Peyer's patch (tissue), 4 donors: ENCODE measurements at regions not wholly inside any gene's neighbourhood (a gene's known extent, or its start where the extent isn't known, plus 50 kb on each side); places are given as distances from the start of the nearest gene placed in this dataset.

Experiments used
- DNase-seq, 3 donors: peaks; one replicate each; pipeline ENCODE4 v3.0.0-alpha.2; 2017 to 2019
- H3K27ac ChIP-seq, 4 donors: fragments of 200-600 bp; sonication (generic); one replicate each; pipeline ENCODE4 v1.5.1; 2016 to 2019
- H3K27me3 ChIP-seq, 2 donors: fragments of 200-600 bp; sonication (generic); one replicate each; pipeline ENCODE4 v1.5.1; 2019
- H3K36me3 ChIP-seq, 3 donors: fragments of 200-600 bp; sonication (generic); one replicate each; pipeline ENCODE4 v1.5.1; 2016 to 2019
- H3K4me1 ChIP-seq, 4 donors: fragments of 200-600 bp; sonication (generic); one replicate each; pipeline ENCODE4 v1.5.1; 2016 to 2019
- H3K4me3 ChIP-seq, 4 donors: fragments of 200-600 bp; sonication (generic); 1 replicate in 3 of 4; 2 replicates in 1 of 4; pipeline ENCODE4 v1.5.1; 2016 to 2019; ENCODE audit warnings: mild to moderate bottlenecking in 1 of 4
- H3K9me3 ChIP-seq, 4 donors: fragments of 200-600 bp; sonication (generic); one replicate each; pipeline ENCODE4 v1.5.1; 2016 to 2019; ENCODE audit warnings: mild to moderate bottlenecking in 1 of 4
- POLR2A ChIP-seq, 2 donors: fragments of 450-650 bp; IDR thresholded peaks; one replicate each; pipeline ENCODE4 v1.5.1; 2017; ENCODE audit warnings: antibody characterized with exemption in 2 of 2, mild to moderate bottlenecking in 2 of 2, moderate library complexity in 2 of 2
- TF ChIP-seq, protein P1 (sequence below), 6 experiments: fragments of 450-650 bp in 4 of 6; fragments of 200-600 bp in 2 of 6; sonication (generic) in 1 of 6; IDR thresholded peaks; one replicate each; pipeline ENCODE4 v1.5.1; 2017 to 2019; ENCODE audit warnings: antibody characterized with exemption in 6 of 6, mild to moderate bottlenecking in 3 of 6, moderate library complexity in 1 of 6

- Histone ChIP-seq H3K9me3 (peaks cover 0 to 6% (median 0%) of the 10 kb centered on the region in 4 donors), H3K27ac (no peak overlapping the region), H3K36me3 (no peaks in the 10 kb centered on the region), H3K27me3 (no peaks in the 10 kb centered on the region), H3K4me3 (no peak overlapping the region), H3K4me1 (no peaks in the 10 kb centered on the region)
- TF ChIP-seq, protein P1, sequence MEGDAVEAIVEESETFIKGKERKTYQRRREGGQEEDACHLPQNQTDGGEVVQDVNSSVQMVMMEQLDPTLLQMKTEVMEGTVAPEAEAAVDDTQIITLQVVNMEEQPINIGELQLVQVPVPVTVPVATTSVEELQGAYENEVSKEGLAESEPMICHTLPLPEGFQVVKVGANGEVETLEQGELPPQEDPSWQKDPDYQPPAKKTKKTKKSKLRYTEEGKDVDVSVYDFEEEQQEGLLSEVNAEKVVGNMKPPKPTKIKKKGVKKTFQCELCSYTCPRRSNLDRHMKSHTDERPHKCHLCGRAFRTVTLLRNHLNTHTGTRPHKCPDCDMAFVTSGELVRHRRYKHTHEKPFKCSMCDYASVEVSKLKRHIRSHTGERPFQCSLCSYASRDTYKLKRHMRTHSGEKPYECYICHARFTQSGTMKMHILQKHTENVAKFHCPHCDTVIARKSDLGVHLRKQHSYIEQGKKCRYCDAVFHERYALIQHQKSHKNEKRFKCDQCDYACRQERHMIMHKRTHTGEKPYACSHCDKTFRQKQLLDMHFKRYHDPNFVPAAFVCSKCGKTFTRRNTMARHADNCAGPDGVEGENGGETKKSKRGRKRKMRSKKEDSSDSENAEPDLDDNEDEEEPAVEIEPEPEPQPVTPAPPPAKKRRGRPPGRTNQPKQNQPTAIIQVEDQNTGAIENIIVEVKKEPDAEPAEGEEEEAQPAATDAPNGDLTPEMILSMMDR (IDR thresholded peaks at IDR 0.05): no peak
- TF ChIP-seq POLR2A (IDR thresholded peaks at IDR 0.05): no peak
- DNase-seq: no peak
Observed at GRCh38 chr1:30147188-30147587, 576.2 kb downstream of the MATN1 start.

DNA sequence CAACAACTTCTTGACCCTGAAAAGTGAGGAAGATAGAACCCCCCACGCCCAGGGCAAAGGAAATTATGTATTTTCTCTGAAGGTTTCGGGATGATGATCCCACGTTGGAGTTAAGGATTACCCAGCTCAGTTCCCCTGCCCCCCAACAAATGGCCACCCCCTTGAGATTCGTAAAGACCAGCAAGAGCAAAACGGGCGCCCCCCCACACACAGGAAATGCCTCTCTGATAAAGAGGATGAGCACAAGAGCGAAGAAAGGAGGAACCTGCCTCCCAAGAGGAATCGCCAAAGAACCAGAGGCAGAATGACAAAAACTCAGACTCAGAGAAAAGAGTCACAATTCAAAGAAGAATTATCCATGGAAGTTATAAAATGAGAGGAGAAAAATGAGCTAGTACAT lies 576.9 kb downstream of the MATN1 start:
- no peak for TF ChIP-seq POLR2A (IDR thresholded peaks at IDR 0.05)
- TF ChIP-seq, protein P1 (IDR thresholded peaks at IDR 0.05): no peak

GRCh38 chr1:30145723-30146303 lies 577.6 kb downstream of the MATN1 start:
- no peak for DNase-seq
- no peaks in the 10 kb centered on the region for H3K36me3 ChIP-seq
- no peaks in the 10 kb centered on the region for H3K9me3 ChIP-seq
- H3K27me3 ChIP-seq: no peaks in the 10 kb centered on the region
- no peak overlapping the region for H3K27ac ChIP-seq
- no peaks in the 10 kb centered on the region for H3K4me1 ChIP-seq
- H3K4me3 ChIP-seq: no peak overlapping the region
- TF ChIP-seq POLR2A (IDR thresholded peaks at IDR 0.05): no peak
- TF ChIP-seq, protein P1 (IDR thresholded peaks at IDR 0.05): no peak

More for the DNA sequence above, 576.9 kb downstream of the MATN1 start:
- Histone ChIP-seq H3K27ac (no peak overlapping the region), H3K36me3 (no peaks in the 10 kb centered on the region), H3K9me3 (no peaks in the 10 kb centered on the region), H3K27me3 (no peaks in the 10 kb centered on the region), H3K4me3 (no peak overlapping the region), H3K4me1 (no peaks in the 10 kb centered on the region)
- no peak for DNase-seq

DNA sequence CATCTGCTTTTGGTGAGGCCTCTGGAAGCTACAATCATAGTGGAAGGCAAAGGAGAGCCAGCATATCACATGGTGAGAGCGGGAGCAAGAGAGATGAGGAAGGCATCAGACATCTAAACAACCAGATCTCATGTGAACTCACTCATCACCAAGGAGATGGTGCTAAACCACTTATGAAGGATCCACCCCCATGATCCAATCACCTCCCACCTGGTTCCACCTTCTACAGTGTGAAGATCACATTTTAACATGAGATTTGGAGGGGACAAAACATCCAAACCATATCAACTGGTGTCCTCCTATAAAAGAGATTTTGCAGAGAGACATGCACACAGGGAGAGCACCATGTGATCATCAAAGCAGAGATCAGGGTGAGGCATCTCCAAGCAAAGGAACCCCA lies 578.6 kb downstream of the MATN1 start:
- no peak overlapping the region for H3K4me3 ChIP-seq
- no peak overlapping the region for H3K27ac ChIP-seq
- H3K36me3 ChIP-seq: no peaks in the 10 kb centered on the region
- TF ChIP-seq POLR2A (IDR thresholded peaks at IDR 0.05): no peak
- TF ChIP-seq, protein P1 (IDR thresholded peaks at IDR 0.05): no peak
- H3K4me1 ChIP-seq: no peaks in the 10 kb centered on the region
- no peaks in the 10 kb centered on the region for H3K9me3 ChIP-seq
- no peak for DNase-seq
- no peaks in the 10 kb centered on the region for H3K27me3 ChIP-seq

DNA sequence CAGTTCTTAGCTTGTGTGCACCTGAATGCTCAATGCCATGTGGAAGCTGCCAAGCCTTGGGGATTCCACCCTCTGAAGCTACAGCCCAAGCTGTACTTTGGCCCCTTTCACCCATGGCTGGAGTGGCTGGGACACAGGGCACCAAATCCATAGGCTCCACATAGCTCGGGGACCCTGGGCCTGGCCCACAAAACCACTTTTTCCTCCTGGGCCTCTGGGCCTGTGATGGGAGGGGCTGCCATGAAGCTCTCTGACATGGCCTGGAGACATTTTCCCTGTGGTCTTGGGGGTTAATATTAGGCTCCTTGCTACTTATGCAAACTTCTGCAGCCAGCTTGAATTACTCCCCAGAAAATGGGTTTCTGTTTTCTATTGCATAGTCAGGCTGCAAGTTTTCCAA lies 579.9 kb downstream of the MATN1 start:
- Histone ChIP-seq H3K36me3 (no peaks in the 10 kb centered on the region), H3K9me3 (no peaks in the 10 kb centered on the region), H3K27ac (no peak overlapping the region), H3K27me3 (no peaks in the 10 kb centered on the region), H3K4me1 (no peaks in the 10 kb centered on the region), H3K4me3 (no peak overlapping the region)
- TF ChIP-seq, protein P1 (IDR thresholded peaks at IDR 0.05): no peak
- TF ChIP-seq POLR2A (IDR thresholded peaks at IDR 0.05): no peak
- no peak for DNase-seq

- Histone ChIP-seq H3K36me3 (no peaks in the 10 kb centered on the region), H3K27me3 (no peaks in the 10 kb centered on the region), H3K9me3 (no peaks in the 10 kb centered on the region), H3K4me3 (no peak overlapping the region), H3K4me1 (no peaks in the 10 kb centered on the region), H3K27ac (no peak overlapping the region)
- DNase-seq: no peak
- TF ChIP-seq, protein P1 (IDR thresholded peaks at IDR 0.05): no peak
- no peak for TF ChIP-seq POLR2A (IDR thresholded peaks at IDR 0.05)
Observed at GRCh38 chr1:30140566-30140965, 582.8 kb downstream of the MATN1 start.
